SK-MEL-5 (cell line): ENCODE measurements at regions not wholly inside any gene's neighbourhood (a gene's known extent, or its start where the extent isn't known, plus 50 kb on each side); places are given as distances from the start of the nearest gene placed in this dataset.
A peak's percentile ranks its signal among the peaks of the same experiment; 100 is the strongest.

Source experiments
- DNase-seq: peaks from one replicate; pipeline ENCODE4 v3.0.0-alpha.2; 2016; ENCODE audit warnings: low read depth, low spot score
- in situ Hi-C: cut with HindIII; loops from 2 replicates; pipeline ENCODE4 v1.10.0; 2016; ENCODE audit warnings: low sequenced_read_pairs, high pct_unique_total_duplicates, low pct_unique_long_range_greater_than_20kb

DNA sequence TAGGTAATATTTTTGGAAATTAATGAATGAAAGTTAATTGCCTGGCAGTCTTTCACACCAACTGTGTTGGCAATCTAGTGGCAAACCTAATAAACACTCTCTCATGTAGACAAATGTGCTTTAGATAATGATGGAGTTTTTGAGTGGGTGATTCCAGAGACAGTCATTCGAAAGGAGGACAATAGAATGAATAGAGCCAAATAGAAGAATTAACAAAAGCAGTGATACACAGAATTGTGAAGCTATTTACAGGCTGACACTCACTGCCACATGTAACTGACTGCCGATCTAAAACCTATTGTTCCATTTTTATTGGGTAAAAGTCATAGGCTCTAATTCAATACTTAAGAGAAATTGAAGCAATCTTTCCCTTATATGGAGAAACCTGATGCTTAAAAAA lies 338.5 kb downstream of the PCDH7 start:
- peak; percentile 44 for DNase-seq
- in situ Hi-C loops: no loop called here

- DNase-seq: peak; percentile 28
- in situ Hi-C loops: no loop called here
These were observed 339.8 kb downstream of the PCDH7 start for GRCh38 chr4:31059753-31060522.

- in situ Hi-C loops: no loop called here
- DNase-seq: no peak
These were observed 344.9 kb downstream of the PCDH7 start for GRCh38 chr4:31065086-31065485.

GRCh38 chr4:31068257-31069075 lies 348.3 kb downstream of the PCDH7 start:
- in situ Hi-C loops: no loop called here
- DNase-seq: no peak

DNA sequence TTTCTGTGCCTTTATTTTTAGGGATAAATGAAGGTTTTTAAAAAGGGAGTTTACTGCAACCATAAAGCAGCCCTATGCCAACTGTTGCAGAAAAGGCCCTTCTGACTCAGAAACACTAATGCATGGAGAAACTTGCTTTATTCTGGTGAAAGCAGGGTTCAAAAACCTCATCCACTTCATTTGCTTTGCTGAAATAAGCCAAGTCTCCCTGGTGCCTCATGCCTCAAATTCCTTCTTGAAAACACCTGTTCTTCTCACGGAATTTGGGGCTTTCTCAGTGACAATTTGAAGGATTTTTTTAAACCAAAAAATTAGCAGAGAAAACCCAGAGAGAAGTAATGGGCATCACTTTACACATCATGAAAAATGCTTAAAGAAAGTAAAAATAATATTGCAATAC lies 349.0 kb downstream of the PCDH7 start:
- in situ Hi-C loops: no loop called here
- no peak for DNase-seq

DNA sequence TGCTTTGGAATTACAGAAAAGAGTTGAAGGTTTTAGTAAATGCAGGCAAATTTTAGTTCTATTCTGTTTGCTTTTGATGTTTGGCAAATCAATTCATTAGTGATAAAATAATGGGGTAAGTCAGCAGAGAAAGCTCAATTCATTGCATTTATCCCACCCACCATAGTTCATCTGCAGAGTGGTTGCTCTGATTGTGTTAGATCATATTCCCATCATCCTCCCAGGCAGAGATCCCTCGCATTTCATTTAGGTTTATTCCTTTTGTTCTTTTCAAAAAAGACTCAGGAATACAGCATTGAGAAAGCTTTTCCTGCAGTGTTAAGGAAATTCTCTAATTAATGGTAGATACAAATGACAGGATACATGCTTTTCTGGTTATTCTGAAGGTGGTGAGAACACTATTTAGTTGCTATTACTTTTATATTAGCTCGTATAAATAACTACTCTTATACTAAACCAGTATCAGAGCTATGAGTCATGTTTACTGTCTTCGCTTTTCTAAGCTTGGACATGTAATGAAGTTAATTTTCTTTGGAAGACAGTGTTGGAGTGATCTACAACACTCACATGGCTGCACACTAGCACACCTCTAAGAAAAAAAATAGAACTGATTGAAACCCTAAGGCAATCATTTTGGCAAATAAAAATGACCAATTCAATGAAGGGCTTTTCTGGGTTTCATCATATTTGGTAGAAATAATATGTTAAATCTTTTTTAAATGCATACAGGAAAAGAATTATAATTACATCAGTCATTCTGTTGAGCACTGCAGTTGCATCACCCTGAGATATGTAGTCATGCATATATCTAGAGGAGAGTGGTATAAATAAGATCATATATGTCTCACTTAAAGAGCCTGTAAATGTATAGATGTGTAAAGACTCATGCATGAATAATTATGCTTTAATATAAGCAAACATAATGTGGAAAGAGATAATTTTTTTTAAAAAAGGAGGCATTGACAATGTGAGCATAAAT lies 351.6 kb downstream of the PCDH7 start:
- in situ Hi-C loops: no loop called here
- no peak for DNase-seq

GRCh38 chr4:31075969-31076368 lies 355.8 kb downstream of the PCDH7 start:
- no peak for DNase-seq
- in situ Hi-C loops: no loop called here

GRCh38 chr4:31078661-31079060 lies 358.5 kb downstream of the PCDH7 start:
- DNase-seq: no peak
- in situ Hi-C loops: no loop called here

GRCh38 chr4:31080887-31081286 lies 360.7 kb downstream of the PCDH7 start:
- in situ Hi-C loops: no loop called here
- DNase-seq: no peak

DNA sequence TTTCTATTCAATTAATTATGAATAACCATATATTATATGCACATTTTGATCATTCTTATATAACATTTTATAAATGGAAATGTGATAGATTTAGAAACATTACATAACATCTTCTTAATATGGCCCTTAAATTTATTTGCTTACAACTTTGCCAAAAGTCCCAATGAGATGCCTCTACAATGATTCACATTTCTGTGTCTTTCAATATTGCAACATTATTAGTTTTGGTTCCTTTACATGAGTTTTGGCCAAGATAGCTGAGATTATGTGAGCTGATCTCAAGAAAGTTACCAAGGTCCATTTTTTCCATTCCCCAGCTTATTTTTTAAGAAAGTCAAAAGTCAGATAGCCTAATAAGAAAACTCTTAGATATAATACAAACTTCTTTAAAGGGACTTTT lies 361.2 kb downstream of the PCDH7 start:
- no peak for DNase-seq
- in situ Hi-C loops: no loop called here

GRCh38 chr4:31083456-31083855 lies 363.3 kb downstream of the PCDH7 start:
- in situ Hi-C loops: no loop called here
- DNase-seq: no peak

DNA sequence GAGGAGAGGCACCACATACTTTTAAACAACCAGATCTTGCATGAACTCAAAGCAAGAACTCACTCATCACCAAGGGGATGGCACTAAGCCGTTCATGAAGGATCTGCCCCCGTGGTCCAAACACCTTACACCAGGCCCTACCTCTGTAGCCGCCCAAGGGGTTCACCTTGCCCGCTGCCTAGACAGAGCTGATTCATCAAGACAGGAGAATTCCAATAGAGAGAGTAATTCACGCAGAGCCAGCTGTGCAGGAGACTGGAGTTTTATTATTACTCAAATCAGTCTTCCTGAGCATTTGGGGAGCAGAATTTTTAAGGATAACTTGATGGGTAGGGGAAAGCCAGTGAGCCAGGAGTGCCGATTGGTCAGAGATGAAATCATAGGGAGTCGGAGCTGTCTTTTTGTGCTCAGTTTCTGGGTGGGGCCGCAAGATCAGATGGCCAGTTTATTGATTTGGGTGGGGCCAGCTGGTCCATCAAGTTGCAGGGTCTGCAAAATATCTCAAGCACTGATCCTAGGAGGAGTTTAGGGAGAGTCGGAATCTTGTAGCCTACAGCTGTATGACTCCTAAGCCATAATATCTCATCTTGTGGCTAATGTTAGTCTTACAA lies 364.7 kb downstream of the PCDH7 start:
- in situ Hi-C loops: no loop called here
- DNase-seq: no peak

- in situ Hi-C loops: no loop called here
- no peak for DNase-seq
These were observed 365.5 kb downstream of the PCDH7 start for GRCh38 chr4:31085689-31086088.

GRCh38 chr4:31086756-31087330 lies 366.7 kb downstream of the PCDH7 start:
- in situ Hi-C loops: no loop called here

DNA sequence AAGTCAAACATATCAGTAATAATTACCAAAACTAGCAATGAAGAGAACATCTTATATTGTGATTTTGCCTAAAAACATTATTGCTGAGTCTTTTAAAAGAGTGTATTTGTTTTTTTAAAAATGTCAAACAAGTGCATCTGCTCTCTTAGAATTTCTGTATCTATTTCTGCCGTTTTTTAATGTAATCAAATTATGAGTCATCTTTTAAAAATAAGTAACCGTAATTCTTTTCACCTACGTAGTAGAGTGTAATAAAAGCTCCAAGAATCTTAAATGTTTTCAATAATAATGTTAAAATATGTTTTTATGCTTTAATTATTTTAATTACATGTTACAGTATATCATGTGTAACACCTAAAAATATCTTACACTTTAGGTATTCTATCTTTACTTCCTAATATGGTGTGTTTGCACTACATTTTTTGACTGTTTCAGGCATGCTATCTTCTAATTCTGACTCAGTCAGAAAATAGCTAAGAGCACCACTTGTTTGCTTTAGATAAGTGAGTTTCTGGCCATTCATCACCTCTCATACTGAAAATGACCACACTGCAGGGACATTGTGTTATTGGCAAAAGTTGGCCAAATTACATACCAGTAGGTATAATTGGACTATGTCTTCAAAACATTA lies 368.5 kb downstream of the PCDH7 start:
- in situ Hi-C loops: no loop called here
- DNase-seq: no peak

More at GRCh38 chr4:31086756-31087330, 366.7 kb downstream of the PCDH7 start:
- no peak for DNase-seq

DNA sequence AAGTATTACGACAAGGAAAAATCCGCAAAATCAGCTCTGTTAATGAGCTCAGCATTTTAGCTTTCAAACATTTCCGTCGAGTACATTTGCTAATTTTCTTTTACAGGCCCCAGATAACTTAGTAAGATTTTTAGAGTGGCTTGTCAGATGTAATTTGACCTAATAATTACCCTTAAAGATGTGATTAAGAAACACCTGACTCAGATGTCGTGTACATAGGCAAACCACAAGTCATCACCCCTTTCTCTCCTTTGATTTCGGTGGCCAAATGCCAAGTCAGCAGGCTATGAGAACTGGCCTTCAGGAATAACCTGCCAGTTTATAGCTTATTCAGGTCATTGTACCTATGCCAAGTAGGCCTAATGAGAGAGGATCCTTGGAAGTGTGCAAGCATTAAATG lies 369.6 kb downstream of the PCDH7 start:
- DNase-seq: no peak
- in situ Hi-C loops: no loop called here

DNA sequence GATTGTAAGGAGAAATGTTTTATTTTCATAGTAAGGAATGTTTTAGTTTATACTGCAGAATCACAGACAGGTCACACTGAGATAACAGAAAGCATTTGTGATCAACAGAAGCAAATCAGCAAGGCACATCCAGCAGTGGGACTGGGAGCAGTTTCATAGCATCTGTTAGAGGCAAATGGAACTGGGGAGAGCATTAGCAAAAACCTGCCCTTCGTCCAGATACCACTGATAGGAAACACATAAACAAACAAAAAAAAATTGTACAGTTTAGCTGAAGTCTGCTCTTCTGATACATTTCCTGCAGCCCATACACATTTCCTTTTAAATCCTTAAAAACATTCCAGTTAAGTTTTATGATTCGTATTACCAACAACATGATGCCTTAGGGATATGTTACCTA lies 374.3 kb downstream of the PCDH7 start:
- no peak for DNase-seq
- in situ Hi-C loops: no loop called here
